GM06990 (cell line): ENCODE measurements at regions not wholly inside any gene's neighbourhood (a gene's known extent, or its start where the extent isn't known, plus 50 kb on each side); places are given as distances from the start of the nearest gene placed in this dataset.
"Not testable (repeated sequence)": the region's sequence is repeated elsewhere in the genome, so short reads cannot be mapped to it uniquely, and the experiment has no call there.

ENCODE experiments used
- DNase-seq: peaks from one replicate; pipeline ENCODE4 v3.0.0-alpha.2; 2011; ENCODE audit not compliant: insufficient read length; ENCODE audit errors: extremely low read depth
- H3K27me3 ChIP-seq: replicated peaks from 2 replicates; pipeline ENCODE4 v1.6.0; 2011; ENCODE audit warnings: low read length; ENCODE audit not compliant: control insufficient read depth, insufficient read depth
- H3K36me3 ChIP-seq: 2 replicates; pipeline ENCODE4 v1.5.1; 2011; ENCODE audit warnings: low read length; ENCODE audit not compliant: control insufficient read depth, insufficient read depth
- H3K4me3 ChIP-seq: replicated peaks from 2 replicates; pipeline ENCODE4 v1.5.1; 2011; ENCODE audit warnings: low read depth, mild to moderate bottlenecking, control low read depth, low read length
- TF ChIP-seq, protein P1 (sequence below): IDR thresholded peaks from 2 replicates; pipeline ENCODE4 v1.5.1; 2011; ENCODE audit warnings: low read length, control low read depth, mild to moderate bottlenecking, inconsistent platforms; ENCODE audit not compliant: insufficient read depth, poor library complexity, severe bottlenecking

DNA sequence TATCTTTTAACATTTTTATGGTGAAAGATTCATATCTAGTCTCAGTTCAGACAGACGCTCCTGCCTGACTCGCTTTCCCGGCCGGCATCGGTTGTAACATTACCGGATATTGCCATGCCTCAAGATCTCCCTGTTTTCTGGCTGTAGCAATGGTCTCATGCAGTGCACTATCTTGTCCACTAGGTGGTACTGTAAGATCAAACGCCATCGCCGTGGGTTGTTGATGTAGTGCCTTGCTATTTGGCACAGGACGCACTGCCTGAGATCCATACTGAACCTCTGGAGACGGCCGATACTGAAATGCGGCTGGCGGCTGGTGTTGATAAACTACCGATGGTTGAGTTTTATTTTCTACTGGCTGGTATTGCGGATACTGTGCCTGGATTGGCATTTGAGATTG, 75.9 kb upstream of the ZNF195 start:
- DNase-seq, H3K4me3 ChIP-seq, H3K36me3 ChIP-seq, H3K27me3 ChIP-seq: not testable (repeated sequence)
- TF ChIP-seq, protein P1, sequence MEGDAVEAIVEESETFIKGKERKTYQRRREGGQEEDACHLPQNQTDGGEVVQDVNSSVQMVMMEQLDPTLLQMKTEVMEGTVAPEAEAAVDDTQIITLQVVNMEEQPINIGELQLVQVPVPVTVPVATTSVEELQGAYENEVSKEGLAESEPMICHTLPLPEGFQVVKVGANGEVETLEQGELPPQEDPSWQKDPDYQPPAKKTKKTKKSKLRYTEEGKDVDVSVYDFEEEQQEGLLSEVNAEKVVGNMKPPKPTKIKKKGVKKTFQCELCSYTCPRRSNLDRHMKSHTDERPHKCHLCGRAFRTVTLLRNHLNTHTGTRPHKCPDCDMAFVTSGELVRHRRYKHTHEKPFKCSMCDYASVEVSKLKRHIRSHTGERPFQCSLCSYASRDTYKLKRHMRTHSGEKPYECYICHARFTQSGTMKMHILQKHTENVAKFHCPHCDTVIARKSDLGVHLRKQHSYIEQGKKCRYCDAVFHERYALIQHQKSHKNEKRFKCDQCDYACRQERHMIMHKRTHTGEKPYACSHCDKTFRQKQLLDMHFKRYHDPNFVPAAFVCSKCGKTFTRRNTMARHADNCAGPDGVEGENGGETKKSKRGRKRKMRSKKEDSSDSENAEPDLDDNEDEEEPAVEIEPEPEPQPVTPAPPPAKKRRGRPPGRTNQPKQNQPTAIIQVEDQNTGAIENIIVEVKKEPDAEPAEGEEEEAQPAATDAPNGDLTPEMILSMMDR, result peak; percentile 57

DNA sequence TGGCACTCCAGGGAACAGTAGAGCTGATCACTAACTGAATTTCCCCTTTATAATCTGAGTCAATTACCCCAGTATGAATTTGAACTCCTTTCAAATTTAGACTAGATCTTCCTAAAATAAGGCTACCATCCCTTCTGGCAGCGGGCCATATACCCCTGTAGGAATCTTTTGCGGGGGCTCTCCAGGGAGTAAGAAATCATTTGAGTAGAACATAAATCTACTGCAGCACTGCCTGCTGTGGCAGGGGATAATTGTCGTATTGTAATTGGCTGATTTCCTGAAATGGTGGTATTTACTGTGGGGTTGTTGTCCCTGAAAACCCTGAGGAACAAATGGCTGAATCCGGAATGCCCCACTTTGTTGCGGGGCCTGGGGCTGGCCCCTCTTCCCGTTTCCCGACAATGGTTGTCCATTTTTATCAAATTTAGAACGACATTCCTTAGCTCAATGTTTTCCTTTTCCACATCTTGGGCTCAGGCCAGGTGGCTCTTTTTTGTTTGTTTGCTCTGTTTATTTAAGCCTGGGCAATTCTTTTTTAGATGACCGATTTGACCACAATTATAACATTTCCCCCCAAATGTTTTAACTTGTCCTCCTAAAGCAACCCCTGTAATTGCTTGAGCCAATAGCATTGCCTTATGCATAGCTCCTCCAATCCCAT, 74.8 kb upstream of the ZNF195 start:
- DNase-seq, H3K36me3 ChIP-seq, H3K4me3 ChIP-seq, H3K27me3 ChIP-seq: not testable (repeated sequence)

DNA sequence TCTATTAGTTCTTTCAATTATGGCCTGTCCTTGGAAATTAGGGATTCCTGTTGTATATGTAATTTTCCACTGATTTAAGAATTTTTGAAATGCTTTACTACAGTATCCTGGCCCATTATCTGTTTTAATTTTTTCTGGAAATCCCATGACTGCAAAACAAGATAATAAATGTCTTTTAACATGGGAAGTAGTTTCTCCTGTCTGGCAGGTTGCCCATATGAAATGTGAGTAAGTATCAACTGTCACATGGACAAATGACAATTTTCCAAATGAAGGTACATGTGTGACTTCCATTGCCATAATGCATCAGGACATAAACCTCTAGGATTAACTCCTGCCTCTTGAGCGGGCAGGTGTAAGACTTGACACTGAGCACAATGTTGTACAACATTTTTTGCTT, 71.9 kb upstream of the ZNF195 start:
- not testable (repeated sequence) for H3K27me3 ChIP-seq, H3K36me3 ChIP-seq, H3K4me3 ChIP-seq, DNase-seq

DNA sequence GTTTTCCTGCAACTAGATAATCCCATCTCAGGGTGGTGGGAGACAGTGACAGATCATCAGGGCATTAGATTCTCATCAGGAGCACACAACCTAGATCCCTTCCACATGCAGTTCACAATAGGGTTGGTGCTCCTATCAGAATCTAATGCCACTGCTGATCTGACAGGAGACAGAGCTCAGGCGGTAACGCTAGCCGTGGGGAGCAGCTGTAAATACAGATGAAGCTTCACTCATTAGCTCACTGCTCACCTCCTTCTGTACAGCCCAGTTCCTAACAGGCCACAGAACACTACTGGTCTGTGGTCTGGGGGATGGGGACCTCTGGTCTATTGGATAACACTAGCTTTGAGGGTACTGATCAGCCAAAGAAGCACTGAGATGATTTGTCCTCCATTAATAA, 66.6 kb upstream of the ZNF195 start:
- not testable (repeated sequence) for H3K36me3 ChIP-seq, H3K27me3 ChIP-seq, DNase-seq, H3K4me3 ChIP-seq

DNA sequence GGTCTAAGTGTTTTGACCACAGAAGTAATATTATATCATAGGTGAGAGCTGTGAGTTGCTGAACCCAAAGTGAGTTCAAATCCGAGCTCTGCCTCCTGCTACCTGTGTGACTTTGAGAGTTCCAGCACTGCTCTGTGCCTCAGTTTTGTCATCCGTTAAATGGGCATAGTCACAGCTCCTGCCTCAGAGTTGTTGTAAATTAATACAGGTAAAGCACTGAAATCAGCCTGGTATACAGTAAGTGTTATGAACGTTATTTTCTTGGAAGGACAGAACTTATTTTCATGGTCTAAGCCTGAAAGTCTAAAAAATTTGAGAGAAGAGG, 65.4 kb upstream of the ZNF195 start:
- not testable (repeated sequence) for H3K27me3 ChIP-seq, H3K36me3 ChIP-seq, DNase-seq, H3K4me3 ChIP-seq

DNA sequence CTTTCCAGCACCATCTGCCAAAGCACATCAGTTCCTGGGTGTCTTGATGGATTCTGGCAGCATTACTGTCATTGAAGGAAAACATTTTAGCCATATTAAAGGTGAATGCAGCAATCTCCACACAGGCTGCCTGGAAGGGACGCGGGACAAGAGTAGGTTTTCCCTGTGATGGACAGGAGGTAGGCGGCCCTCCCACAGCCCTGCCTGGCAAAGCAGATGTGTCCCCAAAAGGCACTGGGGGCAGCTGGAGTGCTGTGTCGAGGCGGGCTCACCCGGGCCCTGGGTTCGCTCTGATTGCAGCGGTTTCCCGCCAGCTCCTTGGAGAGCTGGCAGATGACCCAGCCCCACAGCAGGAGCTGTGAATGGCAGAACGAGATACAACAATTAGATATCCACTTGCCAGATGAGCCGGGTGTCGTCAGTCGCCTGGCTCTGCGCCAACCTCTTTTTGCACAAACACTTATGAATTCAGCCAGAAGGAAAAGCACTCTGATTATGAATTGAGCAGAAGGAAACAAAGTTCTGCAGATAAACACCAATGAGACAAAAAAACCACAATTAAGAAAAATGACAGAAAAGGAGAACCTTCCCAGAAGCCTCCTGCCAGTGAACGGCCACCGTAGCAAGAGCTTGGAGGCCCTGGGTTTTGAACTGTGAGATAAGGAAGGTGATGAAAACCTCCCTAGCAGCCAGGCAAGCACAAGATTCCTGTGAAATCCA, 64.9 kb upstream of the ZNF195 start:
- H3K27me3 ChIP-seq, H3K4me3 ChIP-seq, H3K36me3 ChIP-seq, DNase-seq: not testable (repeated sequence)

DNA sequence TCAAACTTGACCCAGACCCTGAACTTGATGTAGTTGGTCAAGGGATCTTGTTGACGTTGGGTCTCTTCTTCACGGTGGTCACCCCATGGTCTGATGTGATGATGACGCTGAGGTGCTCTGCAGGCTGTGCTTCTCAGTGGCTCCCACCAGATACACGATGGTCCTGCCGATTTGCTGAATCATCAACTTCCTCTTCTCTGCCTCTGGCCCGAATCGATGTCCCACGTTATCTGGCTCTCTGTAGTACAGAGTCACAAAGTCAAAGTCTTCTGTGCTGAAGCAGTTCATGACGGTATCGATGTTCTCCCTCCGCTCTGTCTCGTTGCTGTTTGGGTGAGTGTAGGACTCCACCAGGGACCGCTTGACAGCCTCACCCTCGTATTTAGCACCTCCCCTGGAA, 58.5 kb upstream of the ZNF195 start:
- H3K4me3 ChIP-seq, H3K36me3 ChIP-seq, DNase-seq, H3K27me3 ChIP-seq: not testable (repeated sequence)

DNA sequence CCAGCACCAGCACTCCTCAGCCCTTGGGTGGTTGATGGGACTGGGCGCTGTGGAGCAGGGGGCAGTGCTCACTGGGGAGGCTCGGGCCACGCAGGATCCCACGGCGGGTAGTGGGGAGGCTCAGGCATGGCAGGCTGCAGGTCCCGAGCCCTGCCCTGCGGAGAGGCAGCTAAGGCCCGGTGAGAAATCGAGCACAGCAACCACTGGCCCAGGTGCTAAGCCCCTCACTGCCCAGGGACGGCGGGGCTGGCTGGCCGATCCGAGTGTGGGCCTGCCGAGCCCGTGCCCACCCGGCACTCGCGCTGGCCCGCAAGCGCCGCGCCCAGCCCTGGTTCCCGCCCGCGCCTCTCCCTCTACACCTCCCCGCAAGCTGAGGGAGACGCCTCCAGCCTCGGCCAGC, 56.0 kb upstream of the ZNF195 start:
- no peak for DNase-seq
- Histone ChIP-seq H3K4me3 (no peak overlapping the region), H3K36me3 (no peaks in the 10 kb centered on the region), H3K27me3 (no peaks in the 10 kb centered on the region)
- TF ChIP-seq, protein P1, result no peak

DNA sequence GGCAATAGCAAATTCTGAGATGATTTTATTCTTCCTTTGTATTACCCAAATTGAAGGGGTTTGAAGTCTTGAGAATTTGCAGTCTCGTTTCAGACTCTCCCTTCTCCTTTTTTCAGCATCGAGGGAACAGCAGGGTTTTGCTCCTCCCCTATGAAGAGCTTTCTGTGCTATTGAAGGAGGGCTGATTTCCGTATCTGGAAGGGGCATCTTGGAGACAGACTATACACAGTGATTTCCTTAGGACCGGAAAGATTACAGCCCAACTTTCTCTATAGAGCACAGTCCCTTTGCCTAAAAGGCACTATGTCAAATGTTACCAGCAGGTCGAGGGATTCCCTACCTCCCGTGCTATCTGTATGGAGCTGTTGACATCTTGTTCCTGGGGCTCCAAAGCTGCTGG, 50.2 kb upstream of the ZNF195 start:
- DNase-seq, result not testable (repeated sequence)

More for the DNA sequence above, 50.2 kb upstream of the ZNF195 start:
- not testable (repeated sequence) for H3K27me3 ChIP-seq, H3K4me3 ChIP-seq, H3K36me3 ChIP-seq
